Thoracic aorta (tissue), 2 donors: ENCODE measurements at regions not wholly inside any gene's neighbourhood (a gene's known extent, or its start where the extent isn't known, plus 50 kb on each side); places are given as distances from the start of the nearest gene placed in this dataset.
"Not testable (repeated sequence)": the region's sequence is repeated elsewhere in the genome, so short reads cannot be mapped to it uniquely, and the experiment has no call there.

ENCODE experiments used
- ATAC-seq: fragments of 150-250 bp; one replicate; pipeline ENCODE4 v1.8.0; 2017; ENCODE audit warnings: low read depth; ENCODE audit not compliant: insufficient number of reproducible peaks, low FRiP score
- DNase-seq: peaks from one replicate; pipeline ENCODE4 v3.0.0-alpha.2; 2020; ENCODE audit warnings: low spot score
- H3K27ac ChIP-seq, 2 donors: fragments of 200-600 bp; sonication (generic); 1 replicate in 1 of 2; 2 replicates in 1 of 2; pipeline ENCODE4 v1.5.1; 2016; ENCODE audit warnings: mild to moderate bottlenecking in 2 of 2, moderate library complexity in 2 of 2
- H3K27me3 ChIP-seq: fragments of 200-600 bp; sonication (generic); replicated peaks from 2 replicates; pipeline ENCODE4 v1.6.0; 2016; ENCODE audit warnings: mild to moderate bottlenecking; ENCODE audit not compliant: insufficient read depth
- H3K36me3 ChIP-seq: fragments of 200-600 bp; sonication (generic); one replicate; pipeline ENCODE4 v1.5.1; 2016
- H3K4me1 ChIP-seq, 2 donors: fragments of 200-600 bp; sonication (generic); 1 replicate in 1 of 2; 2 replicates in 1 of 2; pipeline versions ENCODE4 v1.5.1 to v1.6.0; 2016; ENCODE audit warnings: low read depth in 2 of 2, mild to moderate bottlenecking in 1 of 2; ENCODE audit not compliant: control insufficient read depth in 1 of 2
- H3K4me3 ChIP-seq: fragments of 200-600 bp; sonication (generic); 2 replicates; pipeline ENCODE4 v1.5.1; 2016; ENCODE audit warnings: mild to moderate bottlenecking
- H3K9me3 ChIP-seq: fragments of 200-600 bp; sonication (generic); 2 replicates; pipeline ENCODE4 v1.5.1; 2016
- CTCF ChIP-seq: fragments of 200-600 bp; sonication (generic); IDR thresholded peaks from one replicate; pipeline ENCODE4 v1.5.1; 2019; ENCODE audit warnings: antibody characterized with exemption

GRCh38 chr7:55731931-55732330, 130.6 kb downstream of the SEPTIN14 start:
- H3K36me3 ChIP-seq, result no peaks in the 10 kb centered on the region
- no peaks in the 10 kb centered on the region for H3K27me3 ChIP-seq
- H3K4me3 ChIP-seq, result no peak overlapping the region
- no peak for DNase-seq
- H3K9me3 ChIP-seq, result no peaks in the 10 kb centered on the region
- no peak for ATAC-seq
- no peak overlapping the region for H3K27ac ChIP-seq
- TF ChIP-seq CTCF, result no peak
- H3K4me1 ChIP-seq, result no peaks in the 10 kb centered on the region

GRCh38 chr7:55730197-55730596, 132.4 kb downstream of the SEPTIN14 start:
- no peaks in the 10 kb centered on the region for H3K36me3 ChIP-seq
- H3K27me3 ChIP-seq, result no peaks in the 10 kb centered on the region
- H3K4me1 ChIP-seq, result no peaks in the 10 kb centered on the region
- TF ChIP-seq CTCF, result no peak
- no peak overlapping the region for H3K4me3 ChIP-seq
- no peak for ATAC-seq
- H3K27ac ChIP-seq, result no peak overlapping the region
- H3K9me3 ChIP-seq, result no peaks in the 10 kb centered on the region
- no peak for DNase-seq

- H3K4me3 ChIP-seq, result no peak overlapping the region
- H3K27ac ChIP-seq, result no peak overlapping the region
- DNase-seq (no peak), ATAC-seq (no peak)
- H3K27me3 ChIP-seq, result no peaks in the 10 kb centered on the region
- no peaks in the 10 kb centered on the region for H3K9me3 ChIP-seq
- H3K4me1 ChIP-seq, result no peaks in the 10 kb centered on the region
- H3K36me3 ChIP-seq, result no peaks in the 10 kb centered on the region
- no peak for TF ChIP-seq CTCF
Observed at GRCh38 chr7:55723621-55723941, 139.0 kb downstream of the SEPTIN14 start.

GRCh38 chr7:55722874-55723620, 139.5 kb downstream of the SEPTIN14 start:
- not testable (repeated sequence) for H3K27me3 ChIP-seq, H3K9me3 ChIP-seq, H3K27ac ChIP-seq, H3K36me3 ChIP-seq, ATAC-seq, H3K4me1 ChIP-seq, DNase-seq, H3K4me3 ChIP-seq

GRCh38 chr7:55721004-55721403, 141.5 kb downstream of the SEPTIN14 start:
- H3K27me3 ChIP-seq, H3K4me1 ChIP-seq, DNase-seq, H3K36me3 ChIP-seq, ATAC-seq, H3K27ac ChIP-seq, H3K9me3 ChIP-seq, H3K4me3 ChIP-seq: not testable (repeated sequence)

GRCh38 chr7:55715247-55715867, 143.1 kb upstream of the VOPP1 start:
- H3K36me3 ChIP-seq, H3K27me3 ChIP-seq, ATAC-seq, DNase-seq, H3K4me3 ChIP-seq, H3K27ac ChIP-seq, H3K9me3 ChIP-seq, H3K4me1 ChIP-seq: not testable (repeated sequence)

- H3K9me3 ChIP-seq, ATAC-seq, H3K27me3 ChIP-seq, H3K4me3 ChIP-seq, H3K36me3 ChIP-seq, H3K4me1 ChIP-seq, DNase-seq, H3K27ac ChIP-seq: not testable (repeated sequence)
Observed at GRCh38 chr7:55714370-55714769, 142.1 kb upstream of the VOPP1 start.

- ATAC-seq, DNase-seq, H3K27me3 ChIP-seq: not testable (repeated sequence)
Observed at GRCh38 chr7:55710312-55710711, 138.0 kb upstream of the VOPP1 start.

GRCh38 chr7:55708028-55708427, 135.7 kb upstream of the VOPP1 start:
- not testable (repeated sequence) for H3K27ac ChIP-seq, DNase-seq, H3K9me3 ChIP-seq, H3K4me1 ChIP-seq, H3K4me3 ChIP-seq, H3K36me3 ChIP-seq, ATAC-seq, H3K27me3 ChIP-seq

More at GRCh38 chr7:55710312-55710711, 138.0 kb upstream of the VOPP1 start:
- not testable (repeated sequence) for H3K4me1 ChIP-seq, H3K27ac ChIP-seq, H3K36me3 ChIP-seq, H3K4me3 ChIP-seq, H3K9me3 ChIP-seq

GRCh38 chr7:55707410-55707809, 135.1 kb upstream of the VOPP1 start:
- H3K9me3 ChIP-seq, H3K36me3 ChIP-seq, DNase-seq, H3K27me3 ChIP-seq, H3K4me1 ChIP-seq, H3K27ac ChIP-seq, ATAC-seq, H3K4me3 ChIP-seq: not testable (repeated sequence)
